Gastroesophageal sphincter (tissue), 3 donors: ENCODE measurements at regions not wholly inside any gene's neighbourhood (a gene's known extent, or its start where the extent isn't known, plus 50 kb on each side); places are given as distances from the start of the nearest gene placed in this dataset.

Experiments
- EP300 ChIP-seq: sonication (generic); formaldehyde crosslinking; IDR thresholded peaks from one replicate; pipeline ENCODE4 v1.6.1; 2017; ENCODE audit warnings: antibody characterized with exemption, mild to moderate bottlenecking
- POLR2A ChIP-seq, 2 donors: fragments of 450-650 bp; IDR thresholded peaks; one replicate each; pipeline ENCODE4 v1.6.1; 2017; ENCODE audit warnings: antibody characterized with exemption in 2 of 2, mild to moderate bottlenecking in 2 of 2, moderate library complexity in 1 of 2
- POLR2AphosphoS5 ChIP-seq: sonication (generic); formaldehyde crosslinking; IDR thresholded peaks from one replicate; pipeline ENCODE4 v1.6.1; 2017; ENCODE audit warnings: antibody characterized with exemption
- TF ChIP-seq, protein P1 (sequence below), 4 experiments: fragments of 200-600 bp in 2 of 4; fragments of 450-650 bp in 2 of 4; sonication (generic) in 1 of 4; IDR thresholded peaks; one replicate each; pipeline ENCODE4 v1.5.1; 2017 to 2019; ENCODE audit warnings: antibody characterized with exemption in 4 of 4, mild to moderate bottlenecking in 2 of 4, moderate library complexity in 2 of 4

DNA sequence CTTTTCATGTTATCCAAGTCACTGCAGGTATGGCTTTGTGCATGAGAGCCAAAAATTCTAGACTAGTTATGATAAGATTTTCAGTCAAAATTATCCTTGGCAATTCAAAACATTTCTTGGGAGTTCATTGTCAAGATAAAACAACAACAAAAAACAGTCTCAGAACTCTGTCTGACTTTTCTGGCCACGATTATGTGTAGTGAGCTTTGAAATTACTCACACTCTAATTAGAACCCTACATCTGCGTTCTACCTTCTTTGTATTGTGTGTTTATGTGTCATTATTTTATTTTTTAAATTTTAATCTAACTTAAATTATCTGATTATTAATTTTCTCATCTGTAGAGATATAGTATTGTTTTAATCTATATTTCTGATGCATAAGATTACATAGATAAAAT, 459.2 kb downstream of the FRK start:
- TF ChIP-seq, protein P1, sequence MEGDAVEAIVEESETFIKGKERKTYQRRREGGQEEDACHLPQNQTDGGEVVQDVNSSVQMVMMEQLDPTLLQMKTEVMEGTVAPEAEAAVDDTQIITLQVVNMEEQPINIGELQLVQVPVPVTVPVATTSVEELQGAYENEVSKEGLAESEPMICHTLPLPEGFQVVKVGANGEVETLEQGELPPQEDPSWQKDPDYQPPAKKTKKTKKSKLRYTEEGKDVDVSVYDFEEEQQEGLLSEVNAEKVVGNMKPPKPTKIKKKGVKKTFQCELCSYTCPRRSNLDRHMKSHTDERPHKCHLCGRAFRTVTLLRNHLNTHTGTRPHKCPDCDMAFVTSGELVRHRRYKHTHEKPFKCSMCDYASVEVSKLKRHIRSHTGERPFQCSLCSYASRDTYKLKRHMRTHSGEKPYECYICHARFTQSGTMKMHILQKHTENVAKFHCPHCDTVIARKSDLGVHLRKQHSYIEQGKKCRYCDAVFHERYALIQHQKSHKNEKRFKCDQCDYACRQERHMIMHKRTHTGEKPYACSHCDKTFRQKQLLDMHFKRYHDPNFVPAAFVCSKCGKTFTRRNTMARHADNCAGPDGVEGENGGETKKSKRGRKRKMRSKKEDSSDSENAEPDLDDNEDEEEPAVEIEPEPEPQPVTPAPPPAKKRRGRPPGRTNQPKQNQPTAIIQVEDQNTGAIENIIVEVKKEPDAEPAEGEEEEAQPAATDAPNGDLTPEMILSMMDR (IDR thresholded peaks at IDR 0.05): no peak
- TF ChIP-seq EP300: no peak
- no peak for TF ChIP-seq POLR2AphosphoS5
- no peak for TF ChIP-seq POLR2A (IDR thresholded peaks at IDR 0.05)
